IMR-90 (cell line): ENCODE measurements at regions not wholly inside any gene's neighbourhood (a gene's known extent, or its start where the extent isn't known, plus 50 kb on each side); places are given as distances from the start of the nearest gene placed in this dataset.

Experiments
- ATAC-seq: fragments of 200-7000 bp; cut with Tn5 transposase; 2 replicates; pipeline ENCODE4 v1.9.1; 2020; ENCODE audit warnings: low read depth, mild to moderate bottlenecking, moderate library complexity
- BruUV-seq: library from RNA; stranded (reverse); fragments of 400-500 nt; replicated peaks from 2 replicates; lab custom pipeline; 2021; lab: Mats Ljungman, UMichigan
- CTCF ChIA-PET: fragments of 300-600 bp; formaldehyde crosslinking; extraction: SDS; loops from one replicate; lab custom pipeline; 2021; ENCODE audit warnings: antibody characterized with exemption; lab: Yijun Ruan, JAX
- POLR2A ChIA-PET: fragments of 300-600 bp; sonication (Branson Sonifier 250); formaldehyde crosslinking; loops from one replicate; lab custom pipeline; 2022; ENCODE audit warnings: antibody characterized with exemption; ENCODE audit not compliant: unreplicated experiment; lab: Charles Lee
- DNase-seq: peaks from one replicate; pipeline ENCODE4 v3.0.0; 2013
- H2AFZ ChIP-seq: replicated peaks from 2 replicates; pipeline ENCODE3; 2013; ENCODE audit warnings: low read length, mild to moderate bottlenecking; ENCODE audit not compliant: poor library complexity
- H2AK5ac ChIP-seq: 2 replicates; pipeline ENCODE4 v1.6.1; 2013; ENCODE audit warnings: low read depth, low read length, inconsistent platforms
- H2AK9ac ChIP-seq: replicated peaks from 2 replicates; pipeline ENCODE3; 2013; ENCODE audit warnings: mild to moderate bottlenecking, low read depth, low read length, moderate library complexity; ENCODE audit not compliant: poor library complexity
- H2BK120ac ChIP-seq: 2 replicates; pipeline ENCODE4 v1.6.1; 2013; ENCODE audit warnings: low read depth, low read length, inconsistent platforms
- H2BK15ac ChIP-seq: 3 replicates; pipeline ENCODE4 v1.6.1; 2013; ENCODE audit warnings: low read depth, low read length, inconsistent platforms
- H2BK20ac ChIP-seq: 2 replicates; pipeline ENCODE4 v1.6.1; 2013; ENCODE audit warnings: low read depth, mild to moderate bottlenecking, inconsistent platforms, low read length, moderate library complexity
- H2BK5ac ChIP-seq: 2 replicates; pipeline ENCODE4 v1.6.1; 2013; ENCODE audit warnings: mild to moderate bottlenecking, low read depth, low read length, inconsistent platforms; ENCODE audit not compliant: poor library complexity, severe bottlenecking
- H3K14ac ChIP-seq: replicated peaks from 2 replicates; pipeline ENCODE4 v1.6.1; 2013; ENCODE audit warnings: low read depth, low read length, inconsistent platforms
- H3K18ac ChIP-seq: 2 replicates; pipeline ENCODE4 v1.6.1; 2013; ENCODE audit warnings: low read depth, low read length, control low read depth
- H3K23ac ChIP-seq: 2 replicates; pipeline ENCODE4 v1.6.1; 2013; ENCODE audit warnings: low read depth, low read length, inconsistent platforms
- H3K27ac ChIP-seq: 2 replicates; pipeline ENCODE4 v1.5.1; 2013; ENCODE audit warnings: mild to moderate bottlenecking, control low read depth, low read length; ENCODE audit not compliant: insufficient read depth
- H3K27me3 ChIP-seq: 2 replicates; pipeline ENCODE4 v1.6.1; 2013; ENCODE audit warnings: low read length; ENCODE audit not compliant: control insufficient read depth, insufficient read depth
- H3K36me3 ChIP-seq: 2 replicates; pipeline ENCODE4 v1.6.1; 2013; ENCODE audit warnings: low read length, mixed read lengths; ENCODE audit not compliant: control insufficient read depth, insufficient read depth
- H3K4ac ChIP-seq: 2 replicates; pipeline ENCODE4 v1.6.1; 2013; ENCODE audit warnings: low read depth, low read length, inconsistent platforms
- H3K4me1 ChIP-seq: 2 replicates; pipeline ENCODE4 v1.6.1; 2013; ENCODE audit warnings: low read length, mixed read lengths; ENCODE audit not compliant: control insufficient read depth, insufficient read depth
- H3K4me2 ChIP-seq: 2 replicates; pipeline ENCODE4 v1.6.1; 2013; ENCODE audit warnings: low read depth, mild to moderate bottlenecking, control low read depth, low read length, moderate library complexity
- H3K4me3 ChIP-seq: 2 replicates; pipeline ENCODE4 v1.5.1; 2013; ENCODE audit warnings: low read depth, mild to moderate bottlenecking, control low read depth, low read length, moderate library complexity; ENCODE audit not compliant: insufficient read depth
- H3K56ac ChIP-seq: 2 replicates; pipeline ENCODE4 v1.6.1; 2013; ENCODE audit warnings: low read length, inconsistent platforms; ENCODE audit not compliant: insufficient read depth; ENCODE audit errors: extremely low read depth
- H3K79me1 ChIP-seq, 2 experiments: 2 replicates each; pipeline ENCODE4 v1.6.1; 2013; ENCODE audit warnings: low read length in 2 of 2, inconsistent platforms in 1 of 2, low read depth in 1 of 2
- H3K9ac ChIP-seq: 2 replicates; pipeline ENCODE4 v1.6.1; 2013; ENCODE audit warnings: low read depth, low read length, control low read depth
- H3K9me1 ChIP-seq: 2 replicates; pipeline ENCODE4 v1.6.1; 2013; ENCODE audit warnings: low read length, inconsistent platforms; ENCODE audit not compliant: insufficient read depth
- H3K9me3 ChIP-seq: 2 replicates; pipeline ENCODE4 v1.6.1; 2013; ENCODE audit warnings: low read length; ENCODE audit not compliant: control insufficient read depth, insufficient read depth
- H4K20me1 ChIP-seq: 2 replicates; pipeline ENCODE4 v1.6.1; 2013; ENCODE audit warnings: low read length, inconsistent platforms; ENCODE audit not compliant: insufficient read depth
- H4K5ac ChIP-seq: 2 replicates; pipeline ENCODE4 v1.6.1; 2013; ENCODE audit warnings: mild to moderate bottlenecking, low read depth, low read length, control low read depth
- H4K8ac ChIP-seq, 2 experiments: 2 replicates each; pipeline ENCODE4 v1.6.1; 2013; ENCODE audit warnings: low read depth in 2 of 2, low read length in 2 of 2, control low read depth in 1 of 2, inconsistent platforms in 1 of 2
- H4K91ac ChIP-seq: 2 replicates; pipeline ENCODE4 v1.6.1; 2013; ENCODE audit warnings: low read depth, low read length, inconsistent platforms; ENCODE audit not compliant: insufficient read depth
- MAZ ChIP-seq: IDR thresholded peaks from 2 replicates; pipeline ENCODE4 v1.6.1; 2012; ENCODE audit warnings: low read depth, mild to moderate bottlenecking, low read length, improper control_type of control experiment, moderate library complexity, borderline replicate concordance
- WGBS, 2 experiments: methylation state at CpG; one replicate each; pipeline versions ENCODE4 v1.1.5 to v1.1.7; 2013; ENCODE audit warnings: missing lambda C conversion rate in 2 of 2; ENCODE audit not compliant: insufficient read length in 1 of 2; ENCODE audit errors: extremely low coverage in 2 of 2; 5-methylcytosine and 5-hydroxymethylcytosine counted together
- dilution Hi-C: fragments of 300-500 bp; cut with HindIII; formaldehyde crosslinking; loops from one replicate; pipeline ENCODE4 v1.14.3; 2018; ENCODE audit warnings: low sequenced_read_pairs; ENCODE audit not compliant: unreplicated experiment
- in situ Hi-C: fragments of 300-500 bp; cut with MboI; formaldehyde crosslinking; loops from 3 replicates; pipeline ENCODE4 v1.14.3; 2019; ENCODE audit warnings: low sequenced_read_pairs, inconsistent platforms, mixed read lengths
- intact Hi-C: fragments of 100-400 bp; cut with micrococcal nuclease; formaldehyde crosslinking; loops from 2 replicates; pipeline ENCODE4 v1.10.0; 2022
- TF ChIP-seq, protein P1 (sequence below): fragments of 150-350 bp; IDR thresholded peaks from 2 replicates; pipeline ENCODE4 v1.6.1; 2017; ENCODE audit warnings: mild to moderate bottlenecking, antibody characterized with exemption, low read length, low read depth

DNA sequence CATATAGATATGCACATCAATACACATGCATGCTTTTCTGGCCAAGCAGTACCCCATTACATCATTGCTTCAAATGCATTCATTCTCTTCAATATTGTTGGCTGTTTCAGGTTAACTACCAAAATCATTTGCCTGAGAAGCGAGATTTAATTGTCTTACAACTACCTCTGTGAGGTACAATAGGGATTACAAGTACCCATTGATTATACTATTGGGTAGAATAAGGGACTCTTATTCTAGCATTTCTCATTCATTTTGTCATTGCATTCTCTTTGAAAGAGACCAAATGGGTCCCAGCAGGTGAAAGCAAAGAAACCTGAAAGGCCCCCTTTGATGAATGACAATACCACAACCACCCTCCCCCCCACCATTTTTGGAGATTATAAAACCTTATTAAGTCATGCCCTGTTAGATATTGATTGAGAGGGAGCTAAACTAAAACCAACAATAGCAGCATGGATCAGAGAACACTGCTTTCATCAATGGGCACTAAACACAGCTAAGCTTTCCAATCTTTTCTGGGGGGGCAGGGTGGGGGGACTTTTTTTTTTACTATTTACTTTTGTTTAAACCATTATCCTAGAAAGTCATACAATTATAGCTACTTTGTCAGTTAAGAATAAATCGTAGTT lies 375.0 kb upstream of the CCNH start:
- H2BK20ac ChIP-seq = no peak overlapping the region
- WGBS, 2 experiments = no CpG with 5 or more reads among the region's 2 CpGs
- intact Hi-C loops = no loop called here

More for the DNA sequence above, 375.0 kb upstream of the CCNH start:
- H3K4me3 ChIP-seq = no peak overlapping the region
- H4K91ac ChIP-seq = no peak overlapping the region
- no peaks in the 10 kb centered on the region for H3K4me1 ChIP-seq
- H2AFZ ChIP-seq = no peak overlapping the region
- H3K23ac ChIP-seq = no peak overlapping the region
- no peaks in the 10 kb centered on the region for H3K79me1 ChIP-seq
- H2BK15ac ChIP-seq = no peak overlapping the region
- H3K18ac ChIP-seq = no peak overlapping the region
- H3K9ac ChIP-seq = no peak overlapping the region
- no peak overlapping the region for H4K5ac ChIP-seq
- in situ Hi-C loops (loop anchor here (10.0 kb wide), 1 partner anchor 897 kb away; no protein-coding TSS in a partner anchor), dilution Hi-C loops (no loop called here)
- BruUV-seq = no TSS peak
- no peaks in the 10 kb centered on the region for H3K36me3 ChIP-seq
- no peak overlapping the region for H3K4ac ChIP-seq
- H3K4me2 ChIP-seq = no peak overlapping the region
- ATAC-seq = no peak
- no peak overlapping the region for H2AK9ac ChIP-seq
- H2AK5ac ChIP-seq = no peak overlapping the region
- no peak overlapping the region for H3K56ac ChIP-seq
- ChIA-PET POLR2A (no interaction called here), CTCF (interaction anchor here (1.0 kb wide), 1 partner anchor 903 kb away, joined by 3 read pairs; no protein-coding TSS in a partner anchor)
- no peak overlapping the region for H3K14ac ChIP-seq
- H3K9me3 ChIP-seq = no peaks in the 10 kb centered on the region
- H2BK120ac ChIP-seq = no peak overlapping the region
- H4K8ac ChIP-seq = no peak overlapping the region
- no peaks in the 10 kb centered on the region for H3K27me3 ChIP-seq
- no peaks in the 10 kb centered on the region for H4K20me1 ChIP-seq
- TF ChIP-seq, protein P1, sequence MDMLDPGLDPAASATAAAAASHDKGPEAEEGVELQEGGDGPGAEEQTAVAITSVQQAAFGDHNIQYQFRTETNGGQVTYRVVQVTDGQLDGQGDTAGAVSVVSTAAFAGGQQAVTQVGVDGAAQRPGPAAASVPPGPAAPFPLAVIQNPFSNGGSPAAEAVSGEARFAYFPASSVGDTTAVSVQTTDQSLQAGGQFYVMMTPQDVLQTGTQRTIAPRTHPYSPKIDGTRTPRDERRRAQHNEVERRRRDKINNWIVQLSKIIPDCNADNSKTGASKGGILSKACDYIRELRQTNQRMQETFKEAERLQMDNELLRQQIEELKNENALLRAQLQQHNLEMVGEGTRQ = no peak
- no peak for TF ChIP-seq MAZ
- DNase-seq = no peak
- H2BK5ac ChIP-seq = no peak overlapping the region
- H3K27ac ChIP-seq = no peak overlapping the region
- no peaks in the 10 kb centered on the region for H3K9me1 ChIP-seq
